ENCODE measurements at regions not wholly inside any gene's neighbourhood (a gene's known extent, or its start where the extent isn't known, plus 50 kb on each side); places are given as distances from the start of the nearest gene placed in this dataset.

DNA sequence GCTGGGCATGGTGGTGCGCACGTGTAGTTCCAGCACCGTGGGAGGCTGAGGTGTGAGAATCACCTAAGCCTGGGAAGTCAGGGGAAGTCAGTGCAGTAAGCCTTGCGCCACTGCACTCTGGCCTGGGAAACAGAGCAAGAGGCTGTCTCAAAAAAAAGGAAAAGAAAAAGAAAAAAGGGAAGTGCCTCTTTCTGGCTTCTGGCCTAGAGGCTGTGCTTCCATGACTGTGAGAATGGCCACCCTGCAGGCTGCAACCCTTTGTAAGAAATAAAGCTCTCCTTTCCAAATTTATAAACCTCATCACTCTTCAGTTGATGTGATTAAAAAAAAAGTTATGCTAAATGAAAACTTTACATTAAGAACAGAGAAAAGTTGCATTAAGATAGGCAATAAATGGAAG, 774.3 kb downstream of the TUSC7 start:
- TF ChIP-seq NRF1 (IDR thresholded peaks at IDR 0.05; ENCODE audit: low read depth, low read length): no peak
- no peak for TF ChIP-seq EZH2phosphoT487 (IDR thresholded peaks at IDR 0.05; ENCODE audit: borderline replicate concordance, low read depth)
- TF ChIP-seq, protein P1, sequence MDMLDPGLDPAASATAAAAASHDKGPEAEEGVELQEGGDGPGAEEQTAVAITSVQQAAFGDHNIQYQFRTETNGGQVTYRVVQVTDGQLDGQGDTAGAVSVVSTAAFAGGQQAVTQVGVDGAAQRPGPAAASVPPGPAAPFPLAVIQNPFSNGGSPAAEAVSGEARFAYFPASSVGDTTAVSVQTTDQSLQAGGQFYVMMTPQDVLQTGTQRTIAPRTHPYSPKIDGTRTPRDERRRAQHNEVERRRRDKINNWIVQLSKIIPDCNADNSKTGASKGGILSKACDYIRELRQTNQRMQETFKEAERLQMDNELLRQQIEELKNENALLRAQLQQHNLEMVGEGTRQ (IDR thresholded peaks at IDR 0.05; ENCODE audit: borderline replicate concordance, low read depth, low read length): no peak
- TF ChIP-seq, protein P2, sequence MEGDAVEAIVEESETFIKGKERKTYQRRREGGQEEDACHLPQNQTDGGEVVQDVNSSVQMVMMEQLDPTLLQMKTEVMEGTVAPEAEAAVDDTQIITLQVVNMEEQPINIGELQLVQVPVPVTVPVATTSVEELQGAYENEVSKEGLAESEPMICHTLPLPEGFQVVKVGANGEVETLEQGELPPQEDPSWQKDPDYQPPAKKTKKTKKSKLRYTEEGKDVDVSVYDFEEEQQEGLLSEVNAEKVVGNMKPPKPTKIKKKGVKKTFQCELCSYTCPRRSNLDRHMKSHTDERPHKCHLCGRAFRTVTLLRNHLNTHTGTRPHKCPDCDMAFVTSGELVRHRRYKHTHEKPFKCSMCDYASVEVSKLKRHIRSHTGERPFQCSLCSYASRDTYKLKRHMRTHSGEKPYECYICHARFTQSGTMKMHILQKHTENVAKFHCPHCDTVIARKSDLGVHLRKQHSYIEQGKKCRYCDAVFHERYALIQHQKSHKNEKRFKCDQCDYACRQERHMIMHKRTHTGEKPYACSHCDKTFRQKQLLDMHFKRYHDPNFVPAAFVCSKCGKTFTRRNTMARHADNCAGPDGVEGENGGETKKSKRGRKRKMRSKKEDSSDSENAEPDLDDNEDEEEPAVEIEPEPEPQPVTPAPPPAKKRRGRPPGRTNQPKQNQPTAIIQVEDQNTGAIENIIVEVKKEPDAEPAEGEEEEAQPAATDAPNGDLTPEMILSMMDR (IDR thresholded peaks at IDR 0.05): no peak
- no peak for TF ChIP-seq FOXM1 (IDR thresholded peaks at IDR 0.05; ENCODE audit: low read depth)
- no peak for TF ChIP-seq GATA2 (CRISPR knock-in tag; IDR thresholded peaks at IDR 0.05)
- TF ChIP-seq EP300 (IDR thresholded peaks at IDR 0.05; ENCODE audit: borderline replicate concordance in 1 of 2, low read depth in 1 of 2, low read length in 1 of 2): no peak
- no peak for TF ChIP-seq JUND (IDR thresholded peaks at IDR 0.05)
- TF ChIP-seq, protein P3, sequence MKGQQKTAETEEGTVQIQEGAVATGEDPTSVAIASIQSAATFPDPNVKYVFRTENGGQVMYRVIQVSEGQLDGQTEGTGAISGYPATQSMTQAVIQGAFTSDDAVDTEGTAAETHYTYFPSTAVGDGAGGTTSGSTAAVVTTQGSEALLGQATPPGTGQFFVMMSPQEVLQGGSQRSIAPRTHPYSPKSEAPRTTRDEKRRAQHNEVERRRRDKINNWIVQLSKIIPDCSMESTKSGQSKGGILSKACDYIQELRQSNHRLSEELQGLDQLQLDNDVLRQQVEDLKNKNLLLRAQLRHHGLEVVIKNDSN (IDR thresholded peaks at IDR 0.05; ENCODE audit: borderline replicate concordance, low read depth): no peak
- TF ChIP-seq GABPA (IDR thresholded peaks at IDR 0.05; ENCODE audit: low read depth): no peak
- TF ChIP-seq, protein P4, sequence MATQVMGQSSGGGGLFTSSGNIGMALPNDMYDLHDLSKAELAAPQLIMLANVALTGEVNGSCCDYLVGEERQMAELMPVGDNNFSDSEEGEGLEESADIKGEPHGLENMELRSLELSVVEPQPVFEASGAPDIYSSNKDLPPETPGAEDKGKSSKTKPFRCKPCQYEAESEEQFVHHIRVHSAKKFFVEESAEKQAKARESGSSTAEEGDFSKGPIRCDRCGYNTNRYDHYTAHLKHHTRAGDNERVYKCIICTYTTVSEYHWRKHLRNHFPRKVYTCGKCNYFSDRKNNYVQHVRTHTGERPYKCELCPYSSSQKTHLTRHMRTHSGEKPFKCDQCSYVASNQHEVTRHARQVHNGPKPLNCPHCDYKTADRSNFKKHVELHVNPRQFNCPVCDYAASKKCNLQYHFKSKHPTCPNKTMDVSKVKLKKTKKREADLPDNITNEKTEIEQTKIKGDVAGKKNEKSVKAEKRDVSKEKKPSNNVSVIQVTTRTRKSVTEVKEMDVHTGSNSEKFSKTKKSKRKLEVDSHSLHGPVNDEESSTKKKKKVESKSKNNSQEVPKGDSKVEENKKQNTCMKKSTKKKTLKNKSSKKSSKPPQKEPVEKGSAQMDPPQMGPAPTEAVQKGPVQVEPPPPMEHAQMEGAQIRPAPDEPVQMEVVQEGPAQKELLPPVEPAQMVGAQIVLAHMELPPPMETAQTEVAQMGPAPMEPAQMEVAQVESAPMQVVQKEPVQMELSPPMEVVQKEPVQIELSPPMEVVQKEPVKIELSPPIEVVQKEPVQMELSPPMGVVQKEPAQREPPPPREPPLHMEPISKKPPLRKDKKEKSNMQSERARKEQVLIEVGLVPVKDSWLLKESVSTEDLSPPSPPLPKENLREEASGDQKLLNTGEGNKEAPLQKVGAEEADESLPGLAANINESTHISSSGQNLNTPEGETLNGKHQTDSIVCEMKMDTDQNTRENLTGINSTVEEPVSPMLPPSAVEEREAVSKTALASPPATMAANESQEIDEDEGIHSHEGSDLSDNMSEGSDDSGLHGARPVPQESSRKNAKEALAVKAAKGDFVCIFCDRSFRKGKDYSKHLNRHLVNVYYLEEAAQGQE (IDR thresholded peaks at IDR 0.05; ENCODE audit: low read depth, low read length): no peak
- TF ChIP-seq RXRA (IDR thresholded peaks at IDR 0.05; ENCODE audit: borderline replicate concordance, low read depth): no peak
